NCI-H1092 treated with DMSO at 0.1 percent for 48 hours (cell line): ENCODE measurements at regions not wholly inside any gene's neighbourhood (a gene's known extent, or its start where the extent isn't known, plus 50 kb on each side); places are given as distances from the start of the nearest gene placed in this dataset.

Source experiments
- DNase-seq: peaks from one replicate; lab custom pipeline; 2025; lab: John Stamatoyannopoulos, UW

DNA sequence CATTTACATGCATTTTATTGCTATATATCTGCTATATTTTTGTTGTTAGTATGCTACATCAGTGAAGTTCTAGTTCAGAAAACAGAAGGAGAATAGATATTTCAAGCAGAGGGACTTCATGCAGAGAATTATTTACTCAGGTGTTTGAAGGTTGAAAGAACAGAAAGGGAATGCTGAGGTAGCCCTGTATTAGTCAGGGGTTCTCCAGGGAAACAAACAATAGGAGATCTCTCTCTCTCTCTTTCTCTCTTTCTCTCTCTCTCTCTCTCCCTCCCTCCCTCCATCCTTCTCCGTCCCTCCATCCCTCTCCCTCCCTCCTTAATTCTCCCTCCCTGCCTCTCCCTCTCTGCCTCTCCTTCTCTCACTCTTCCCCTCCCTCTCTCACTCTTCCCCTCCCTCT lies 114.3 kb upstream of the TDRD3 start:
- DNase-seq: peak; percentile 94

DNA sequence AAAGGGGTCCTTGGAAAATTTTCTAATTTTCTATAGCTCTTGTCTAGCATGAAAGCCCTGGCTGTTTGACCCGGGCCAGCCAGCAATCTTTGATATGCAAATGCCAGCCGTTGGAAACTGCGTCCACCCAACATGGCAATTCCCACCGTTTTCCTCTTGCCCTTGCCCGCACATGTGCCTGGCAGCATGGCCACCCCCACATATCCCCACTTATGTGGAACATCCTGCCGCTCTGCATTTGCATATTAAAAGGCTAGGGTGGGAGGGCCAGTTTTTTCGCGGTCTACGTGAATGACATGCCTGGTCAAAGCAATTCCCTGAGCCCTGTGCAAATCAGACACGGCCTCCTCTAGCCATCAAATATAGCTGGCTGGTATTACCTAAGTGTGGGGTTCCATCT lies 110.3 kb upstream of the TDRD3 start:
- DNase-seq: no peak

DNA sequence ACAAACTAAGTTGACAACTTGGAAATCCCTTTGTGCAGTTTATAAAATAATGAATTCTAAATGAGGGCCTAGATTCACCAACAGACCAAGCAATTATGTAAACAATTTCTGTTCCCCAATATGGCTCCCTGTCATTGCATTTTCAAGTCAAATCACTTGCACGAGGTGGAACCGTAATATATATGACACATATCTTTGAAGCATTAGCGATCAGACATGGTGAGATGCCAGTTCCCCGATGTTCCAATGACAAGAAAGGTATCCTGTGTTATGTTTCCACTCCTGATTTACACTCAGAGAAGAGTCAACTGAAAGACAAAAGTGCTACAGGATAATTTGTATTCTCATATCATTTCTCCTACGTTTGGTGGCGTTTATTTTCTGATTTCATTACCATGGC lies 108.5 kb upstream of the TDRD3 start:
- DNase-seq: no peak

DNA sequence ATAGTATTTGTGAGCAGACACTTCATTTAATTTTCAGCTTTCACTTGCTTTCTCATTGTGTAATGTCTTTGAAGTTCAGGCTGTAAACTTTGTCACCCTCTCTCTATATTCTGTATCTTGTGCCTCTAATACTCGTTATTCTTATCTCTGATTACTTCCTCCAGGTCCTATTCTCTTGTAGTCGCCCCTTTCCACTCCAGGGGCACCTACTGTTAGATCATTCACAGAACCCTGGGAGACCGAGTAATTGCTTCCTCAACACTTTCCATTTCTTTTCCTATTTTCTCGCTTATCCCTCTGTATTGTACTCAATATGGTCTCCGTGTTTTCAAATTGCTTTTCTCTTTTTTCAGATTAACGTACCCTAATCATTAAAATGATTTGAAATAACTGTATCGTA lies 93.9 kb upstream of the TDRD3 start:
- no peak for DNase-seq

DNA sequence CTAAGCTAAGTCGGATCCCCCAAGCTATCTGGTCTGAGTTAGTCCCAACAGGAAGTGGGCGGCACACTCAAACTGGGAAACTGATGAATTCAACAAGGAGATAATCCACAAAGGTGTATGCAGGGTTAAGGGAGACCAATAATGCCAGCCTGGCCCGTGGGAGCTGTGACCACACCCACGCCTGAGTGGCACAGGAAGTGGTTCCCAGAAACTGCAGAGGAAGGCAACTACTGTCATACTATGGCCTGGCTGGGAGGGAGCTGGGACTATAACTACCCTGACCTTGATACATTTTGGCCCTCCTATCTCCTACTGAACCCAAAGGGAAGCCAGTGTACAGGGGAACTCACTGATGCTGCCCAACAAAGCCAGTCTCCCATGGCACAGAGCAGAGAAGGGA lies 85.5 kb upstream of the TDRD3 start:
- DNase-seq: no peak

DNA sequence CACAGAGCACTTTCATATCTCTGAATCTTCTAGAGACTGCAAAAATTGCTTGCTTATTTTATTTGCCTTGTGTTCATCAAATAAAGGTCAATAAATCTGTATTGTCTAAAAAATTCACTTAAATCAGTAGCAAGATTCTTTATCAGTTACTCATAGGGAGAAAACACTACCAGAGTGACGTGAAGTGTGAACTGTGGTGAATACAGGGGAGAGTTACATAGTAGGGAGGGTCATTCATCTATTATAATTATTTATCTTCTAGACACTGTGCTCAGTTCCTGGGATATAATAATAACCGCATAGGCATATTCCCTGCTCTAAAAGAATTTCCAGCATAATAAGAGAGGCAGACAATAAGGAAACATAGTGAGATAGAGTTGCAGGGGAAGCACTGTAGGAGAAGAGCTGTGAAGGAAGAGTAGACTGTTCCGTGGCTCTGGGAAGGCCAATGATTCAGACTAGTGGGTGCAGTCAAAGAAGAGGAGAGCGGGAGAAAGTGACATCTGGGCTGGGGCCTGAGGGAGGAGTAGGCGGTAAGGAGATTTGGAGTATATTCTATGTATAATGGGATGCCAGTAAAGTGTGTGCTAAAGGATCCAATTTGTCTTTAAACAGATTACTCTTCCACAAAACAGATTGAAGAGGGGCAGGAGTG lies 84.0 kb upstream of the TDRD3 start:
- no peak for DNase-seq

DNA sequence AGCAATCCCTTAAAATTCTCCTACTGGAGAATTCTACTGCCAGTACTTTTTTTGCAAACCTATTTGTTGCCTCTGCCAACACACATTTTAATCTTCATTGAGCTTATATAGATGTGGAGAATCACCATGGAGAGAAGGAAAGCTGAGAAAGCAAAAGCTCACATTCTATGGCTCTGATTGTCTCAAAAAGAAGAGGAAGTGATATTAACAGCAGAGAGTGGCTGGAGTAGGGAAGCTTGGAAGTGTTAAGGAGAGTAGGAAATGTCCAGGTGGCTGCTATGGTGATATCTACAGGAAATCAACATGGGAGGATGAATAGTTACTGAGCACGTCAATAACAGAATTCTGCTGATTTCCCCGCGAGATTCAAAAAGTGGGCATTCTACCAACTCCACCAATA lies 78.8 kb upstream of the TDRD3 start:
- peak; percentile 10 for DNase-seq

DNA sequence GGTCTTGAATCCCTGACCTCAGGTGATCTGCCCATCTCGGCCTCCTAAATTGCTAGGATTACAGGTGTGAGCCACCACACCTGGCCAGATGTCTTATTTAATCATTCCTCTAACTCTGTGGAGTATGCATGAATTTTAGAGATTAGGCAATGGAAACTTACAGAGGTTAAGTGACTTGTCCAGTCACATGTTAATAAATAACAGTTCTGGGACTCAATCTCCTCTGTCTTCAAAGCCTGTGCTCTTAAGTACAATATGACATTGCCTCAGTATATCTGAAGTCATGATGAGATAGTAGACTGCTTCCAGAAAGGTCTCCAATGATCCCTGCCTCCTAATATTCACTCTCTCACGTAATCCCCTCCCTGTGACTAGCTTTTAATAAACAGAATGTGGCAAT lies 72.9 kb upstream of the TDRD3 start:
- DNase-seq: no peak

DNA sequence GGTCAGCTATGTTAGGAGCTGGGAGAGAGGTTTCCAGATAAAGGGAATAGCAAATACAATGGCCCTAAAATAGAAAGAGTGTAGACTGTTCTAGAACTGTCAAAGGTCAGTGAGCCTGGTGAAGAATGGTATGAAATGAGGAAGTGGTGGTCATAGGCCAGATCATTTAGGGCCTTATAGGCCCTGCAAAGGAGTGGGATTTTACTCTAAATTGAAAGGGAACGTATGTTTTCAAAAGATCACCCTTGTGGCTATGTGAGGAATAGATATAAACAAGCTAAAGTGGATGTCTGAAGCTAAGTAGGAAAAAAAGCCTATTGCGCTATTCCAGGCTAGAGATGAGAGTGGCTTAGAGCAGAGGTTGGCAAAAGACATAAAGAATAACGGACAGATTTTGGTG lies 70.7 kb upstream of the TDRD3 start:
- DNase-seq: no peak

DNA sequence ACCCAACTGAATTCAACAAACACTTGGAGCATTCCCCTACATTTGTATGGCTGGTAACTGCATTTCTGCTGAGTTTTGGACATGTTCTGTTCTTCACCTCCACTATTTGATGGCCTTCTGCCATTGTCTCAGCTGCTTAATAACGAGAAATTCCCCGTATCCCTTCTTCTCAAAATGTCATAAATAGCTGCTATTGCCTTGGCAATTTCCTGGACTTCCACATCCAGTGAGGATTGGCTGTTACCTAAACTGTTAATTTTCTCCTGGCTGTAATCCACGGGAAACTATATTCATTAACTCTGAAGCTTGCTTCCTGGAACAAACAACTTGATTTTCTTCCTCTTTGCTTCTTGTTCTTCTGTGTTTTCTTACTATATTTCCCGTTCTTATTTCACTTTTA lies 69.5 kb upstream of the TDRD3 start:
- DNase-seq: no peak

DNA sequence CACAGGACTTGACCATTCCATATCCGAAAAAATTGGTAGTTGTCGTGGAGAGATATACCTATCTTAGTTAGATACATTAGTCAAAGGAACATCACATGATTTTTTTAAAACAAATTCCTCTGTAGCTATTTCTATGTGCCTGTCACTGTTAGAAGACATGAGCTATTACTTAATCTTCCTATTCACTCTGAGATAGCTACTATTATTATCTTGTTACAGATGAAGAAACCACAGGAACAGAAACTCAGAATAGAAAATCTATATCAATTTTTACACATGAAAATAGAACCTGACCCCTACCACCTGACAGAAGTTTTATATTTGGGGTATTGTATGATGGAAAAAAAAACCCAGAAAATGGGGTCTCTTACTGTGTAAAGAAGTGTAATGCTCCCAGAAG lies 68.9 kb upstream of the TDRD3 start:
- no peak for DNase-seq

DNA sequence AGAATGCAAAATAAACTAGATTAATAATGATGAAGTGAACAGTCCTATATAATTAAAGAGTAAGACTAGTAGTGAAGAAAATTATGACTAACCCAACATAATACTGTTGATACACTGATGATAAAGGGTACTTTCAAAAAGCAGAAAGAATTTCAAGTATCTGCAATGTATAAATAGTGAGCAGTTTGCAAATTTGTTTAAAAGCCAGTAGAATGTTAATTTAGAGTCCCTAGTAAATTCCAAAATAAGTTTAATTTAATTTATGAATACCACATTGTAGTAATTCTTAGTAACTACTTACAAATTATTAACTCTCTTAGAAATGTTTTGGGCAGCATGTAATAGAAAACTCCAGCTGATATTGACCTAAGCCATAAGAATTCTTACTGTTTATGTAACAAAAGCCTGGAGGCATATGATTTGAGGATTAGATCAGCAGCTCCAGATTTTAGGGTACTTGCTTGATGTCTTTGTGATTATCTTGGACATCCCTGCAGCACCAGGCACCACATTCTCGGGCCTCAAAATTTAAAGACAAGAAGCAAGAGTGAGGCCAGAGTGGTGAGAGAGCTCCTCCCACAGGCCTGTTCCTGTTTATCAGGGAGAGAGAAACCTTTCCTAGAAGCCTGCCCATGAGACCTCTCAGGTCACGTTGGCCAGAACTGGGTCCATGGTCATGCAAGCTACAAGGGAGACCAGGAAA lies 67.6 kb upstream of the TDRD3 start:
- DNase-seq: peak; percentile 82

DNA sequence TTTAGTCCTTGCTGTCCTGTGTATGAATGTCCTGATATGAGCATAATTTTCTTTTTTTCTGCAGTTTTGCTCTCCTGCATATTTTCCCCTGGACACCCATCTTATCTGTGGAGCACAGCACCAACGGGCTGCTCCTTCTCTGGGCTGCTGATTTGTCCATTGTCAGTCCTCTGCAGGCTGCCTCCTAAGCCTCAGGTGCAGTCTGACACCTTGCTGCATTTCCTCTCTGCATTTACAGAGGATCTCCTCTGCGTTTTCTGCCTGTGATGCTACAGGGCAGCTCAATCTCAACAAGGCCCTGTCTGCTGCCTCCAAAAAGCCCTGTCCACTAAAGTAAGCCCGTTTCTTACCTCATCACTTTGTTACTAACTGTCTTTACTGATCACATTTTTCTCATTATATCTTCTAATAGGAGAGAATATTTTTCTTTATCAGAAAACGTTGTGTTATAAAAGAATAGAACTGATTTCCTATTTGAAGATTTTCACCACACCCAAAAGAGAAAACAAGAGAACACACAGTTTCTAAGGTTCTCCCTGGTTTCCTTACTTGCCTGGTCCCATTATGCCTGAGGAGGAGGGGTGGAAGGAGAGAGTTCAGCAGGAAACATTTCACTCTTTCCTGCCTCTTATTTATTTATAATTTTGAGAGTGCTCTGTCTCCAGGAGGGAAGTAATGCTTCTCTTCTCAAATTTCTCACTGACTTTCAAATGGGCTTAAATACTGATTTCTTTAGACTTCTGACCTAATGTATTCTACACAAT lies 65.6 kb upstream of the TDRD3 start:
- no peak for DNase-seq

DNA sequence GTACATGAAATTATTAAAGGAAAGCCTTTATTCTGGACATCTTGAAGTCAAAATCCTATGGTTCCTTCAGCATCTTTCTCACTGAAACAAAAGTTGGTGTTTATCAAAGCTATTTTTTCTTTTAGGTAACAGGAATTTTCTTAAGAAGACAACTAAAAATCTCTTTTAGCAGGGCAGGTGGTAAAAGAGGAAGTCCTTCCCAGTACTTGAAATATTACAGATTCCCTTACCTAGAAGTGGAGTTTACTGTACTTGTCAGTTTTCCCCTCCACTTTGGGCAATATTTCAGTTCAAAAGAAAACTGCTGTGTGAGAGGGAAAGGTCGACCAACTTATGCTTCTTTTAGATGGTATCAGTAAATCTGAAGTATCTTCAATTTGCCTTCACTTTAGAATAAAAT lies 64.3 kb upstream of the TDRD3 start:
- no peak for DNase-seq

DNA sequence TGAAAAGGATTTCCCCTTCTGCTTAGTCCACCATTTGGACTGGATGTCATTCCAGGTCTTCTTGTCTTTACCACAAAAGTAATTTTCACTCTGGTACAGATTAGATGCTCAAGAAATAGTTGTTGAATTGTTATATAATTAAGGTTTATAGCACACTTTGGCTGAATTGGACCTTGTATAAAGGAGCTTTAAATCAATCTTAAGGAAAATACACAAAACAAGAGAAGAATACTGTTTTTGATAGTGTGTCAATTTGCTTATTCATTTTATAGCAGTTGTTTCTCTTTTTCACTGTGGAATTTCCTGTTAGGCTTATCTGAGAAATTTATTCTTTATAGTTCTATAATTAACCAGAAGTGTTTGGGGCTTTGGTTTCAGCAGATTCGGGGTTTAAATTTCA lies 62.7 kb upstream of the TDRD3 start:
- no peak for DNase-seq

DNA sequence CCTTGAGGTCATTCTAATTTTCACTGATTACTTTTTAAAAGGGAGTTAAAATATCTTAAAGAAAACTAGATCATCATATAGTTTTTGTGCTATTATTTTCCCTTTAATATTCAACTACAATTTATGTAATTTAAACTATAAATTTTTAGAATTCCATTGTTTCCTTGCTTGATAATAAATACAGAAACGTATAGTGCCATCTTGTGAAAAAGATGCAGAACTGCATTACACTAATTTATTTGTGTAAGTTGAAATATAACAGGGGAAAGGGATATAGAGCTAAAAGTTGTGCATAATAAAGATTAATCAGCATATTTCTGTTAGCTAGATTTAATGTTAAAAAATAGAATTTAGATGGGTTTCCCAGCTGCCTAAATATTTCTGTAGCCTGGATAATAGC lies 61.5 kb upstream of the TDRD3 start:
- DNase-seq: peak; percentile 61

DNA sequence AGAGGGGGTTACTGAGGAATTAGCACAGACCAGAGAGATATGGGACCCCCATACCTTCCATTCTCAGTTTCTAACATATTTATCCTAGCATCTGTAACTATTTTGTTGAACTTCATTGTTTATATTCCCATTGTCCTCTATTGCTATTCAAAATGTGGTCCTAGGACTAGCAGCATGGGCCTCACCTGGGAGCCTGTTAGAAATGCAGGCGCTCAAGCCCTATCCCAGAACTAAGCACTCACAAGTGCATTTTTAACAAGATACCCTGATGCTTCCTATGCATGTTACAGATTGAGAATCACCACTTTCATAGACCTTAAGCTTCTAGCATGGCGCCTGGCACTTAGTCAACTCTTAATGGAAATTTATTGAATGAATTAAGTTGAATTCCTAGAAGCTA lies 58.3 kb upstream of the TDRD3 start:
- DNase-seq: no peak

DNA sequence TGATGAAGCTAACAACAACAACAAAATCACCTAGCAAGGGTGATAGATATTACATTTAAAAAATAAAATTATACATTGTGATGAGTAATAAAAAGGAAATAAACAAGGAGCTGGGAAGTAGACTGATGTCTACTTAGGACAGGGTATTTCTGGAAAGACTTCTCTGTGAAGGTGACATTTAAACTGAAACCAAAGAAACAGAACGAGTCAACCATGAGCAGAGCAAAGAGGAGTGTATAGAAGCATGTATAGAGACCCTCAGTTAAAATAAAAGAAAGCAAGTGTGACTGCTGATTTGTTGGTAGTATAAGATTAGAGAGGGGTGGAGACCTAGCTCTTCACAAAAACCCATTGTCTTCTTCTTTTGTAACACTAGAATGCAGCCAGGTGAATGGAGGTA lies 53.0 kb upstream of the TDRD3 start:
- DNase-seq: no peak

DNA sequence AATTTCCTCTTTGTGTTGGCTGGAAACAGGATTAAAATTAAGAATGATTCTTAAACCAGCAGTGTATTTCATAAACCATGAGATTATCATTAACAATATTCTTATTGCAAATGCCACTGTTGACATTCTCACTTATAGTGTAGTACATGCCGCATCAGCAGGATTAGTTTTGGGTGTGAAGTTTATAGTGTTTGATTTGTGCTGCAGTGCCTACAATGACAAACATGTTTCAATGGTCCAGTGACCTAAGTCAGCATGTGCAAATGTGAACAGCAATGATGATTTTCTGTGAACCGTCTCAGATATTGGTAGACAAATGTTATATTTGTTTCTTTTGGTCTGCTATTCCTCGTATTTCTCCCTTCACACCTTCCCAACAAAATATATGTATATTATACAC lies 49.8 kb upstream of the TDRD3 start:
- no peak for DNase-seq
